Fibroblast of lung (primary cell): ENCODE measurements at regions not wholly inside any gene's neighbourhood (a gene's known extent, or its start where the extent isn't known, plus 50 kb on each side); places are given as distances from the start of the nearest gene placed in this dataset.

Experiments
- DNase-seq, 2 donors: peaks; one replicate each; pipeline versions ENCODE4 v3.0.0 to v3.0.0-alpha.2; 2010; ENCODE audit warnings: low read depth in 2 of 2
- H2AFZ ChIP-seq: 2 replicates; pipeline ENCODE4 v1.5.1; 2012; ENCODE audit warnings: low read length, control low read depth, inconsistent platforms
- H3K27ac ChIP-seq: 2 replicates; pipeline ENCODE4 v1.5.1; 2011; ENCODE audit warnings: low read length, control low read depth; ENCODE audit not compliant: insufficient read depth
- H3K27me3 ChIP-seq: 2 replicates; pipeline ENCODE4 v1.5.1; 2011; ENCODE audit warnings: mild to moderate bottlenecking, low read length; ENCODE audit not compliant: control insufficient read depth, insufficient read depth
- H3K36me3 ChIP-seq: 2 replicates; pipeline ENCODE4 v1.5.1; 2011; ENCODE audit warnings: low read length; ENCODE audit not compliant: control insufficient read depth, insufficient read depth
- H3K4me1 ChIP-seq: 2 replicates; pipeline ENCODE4 v1.5.1; 2011; ENCODE audit warnings: low read length; ENCODE audit not compliant: control insufficient read depth, insufficient read depth; ENCODE audit errors: extremely low read depth
- H3K4me2 ChIP-seq: 2 replicates; pipeline ENCODE4 v1.5.1; 2011; ENCODE audit warnings: low read length, control low read depth; ENCODE audit not compliant: insufficient read depth; ENCODE audit errors: extremely low read depth
- H3K4me3 ChIP-seq, 4 experiments: fragments of 200-600 bp in 1 of 4; sonication (generic) in 1 of 4; replicated peaks in 1 of 4; 2 replicates each; pipeline ENCODE4 v1.5.1; 2011 to 2016; ENCODE audit warnings: low read length in 4 of 4, low read depth in 3 of 4, mild to moderate bottlenecking in 3 of 4, control low read depth in 2 of 4, inconsistent platforms in 1 of 4, mixed read lengths in 1 of 4; ENCODE audit not compliant: insufficient read depth in 1 of 4; ENCODE audit errors: control extremely low read depth in 1 of 4
- H3K79me2 ChIP-seq: 2 replicates; pipeline ENCODE4 v1.5.1; 2012; ENCODE audit warnings: mild to moderate bottlenecking, low read length, inconsistent platforms; ENCODE audit not compliant: control insufficient read depth, insufficient read depth
- H3K9ac ChIP-seq: 2 replicates; pipeline ENCODE4 v1.5.1; 2011; ENCODE audit warnings: mild to moderate bottlenecking, low read length, control low read depth; ENCODE audit not compliant: insufficient read depth
- H3K9me3 ChIP-seq: 2 replicates; pipeline ENCODE4 v1.5.1; 2012; ENCODE audit warnings: low read depth, low read length; ENCODE audit not compliant: control insufficient read depth, insufficient read depth
- H4K20me1 ChIP-seq: 2 replicates; pipeline ENCODE4 v1.5.1; 2011; ENCODE audit warnings: low read length; ENCODE audit not compliant: control insufficient read depth, insufficient read depth; ENCODE audit errors: extremely low read depth
- CTCF ChIP-seq, 2 donors: IDR thresholded peaks in 1 of 2; conservative IDR thresholded peaks in 1 of 2; 1 replicate in 1 of 2; 2 replicates in 1 of 2; pipeline ENCODE4 v1.5.1; 2011 to 2012; ENCODE audit warnings: low read length in 2 of 2, control low read depth in 1 of 2, inconsistent platforms in 1 of 2, low read depth in 1 of 2, mild to moderate bottlenecking in 1 of 2
- EZH2 ChIP-seq: IDR thresholded peaks from 2 replicates; pipeline ENCODE4 v1.5.1; 2012; ENCODE audit warnings: low read length, control low read depth, mild to moderate bottlenecking; ENCODE audit errors: missing control alignments

- Histone ChIP-seq H3K27ac (no peak overlapping the region), H4K20me1 (no peaks in the 10 kb centered on the region), H2AFZ (no peak overlapping the region), H3K4me3 (no peak overlapping the region), H3K4me1 (no peaks in the 10 kb centered on the region), H3K9ac (no peak overlapping the region), H3K9me3 (no peaks in the 10 kb centered on the region), H3K27me3 (no peaks in the 10 kb centered on the region), H3K36me3 (no peaks in the 10 kb centered on the region), H3K79me2 (no peaks in the 10 kb centered on the region), H3K4me2 (no peak overlapping the region)
- TF ChIP-seq CTCF (conservative IDR thresholded peaks at IDR 0.05 in 1 of 2, IDR thresholded peaks at IDR 0.05 in 1 of 2; ENCODE audit: low read depth in 1 of 2, low read length in 2 of 2): no peak
- no peak for TF ChIP-seq EZH2
- DNase-seq: no peak
Measured at GRCh38 chr9:27625751-27626150, 52.5 kb upstream of the C9orf72 start.

- H3K4me3 ChIP-seq: no peak overlapping the region
- H3K9ac ChIP-seq: no peak overlapping the region
- TF ChIP-seq EZH2 (no peak), CTCF (conservative IDR thresholded peaks at IDR 0.05 in 1 of 2, IDR thresholded peaks at IDR 0.05 in 1 of 2; ENCODE audit: low read depth in 1 of 2, low read length in 2 of 2) (no peak)
- no peaks in the 10 kb centered on the region for H4K20me1 ChIP-seq
- H3K79me2 ChIP-seq: no peaks in the 10 kb centered on the region
- no peaks in the 10 kb centered on the region for H3K4me1 ChIP-seq
- DNase-seq: no peak
- H3K36me3 ChIP-seq: no peaks in the 10 kb centered on the region
- H3K27me3 ChIP-seq: no peaks in the 10 kb centered on the region
- no peak overlapping the region for H3K4me2 ChIP-seq
- no peak overlapping the region for H3K27ac ChIP-seq
- H3K9me3 ChIP-seq: no peaks in the 10 kb centered on the region
- no peak overlapping the region for H2AFZ ChIP-seq
Measured at GRCh38 chr9:27626244-27627187, 53.2 kb upstream of the C9orf72 start.

GRCh38 chr9:27627188-27627564, 53.9 kb upstream of the C9orf72 start:
- no peaks in the 10 kb centered on the region for H3K4me1 ChIP-seq
- no peak overlapping the region for H3K9ac ChIP-seq
- no peaks in the 10 kb centered on the region for H4K20me1 ChIP-seq
- no peaks in the 10 kb centered on the region for H3K9me3 ChIP-seq
- no peaks in the 10 kb centered on the region for H3K27me3 ChIP-seq
- no peak for TF ChIP-seq EZH2
- TF ChIP-seq CTCF (conservative IDR thresholded peaks at IDR 0.05 in 1 of 2, IDR thresholded peaks at IDR 0.05 in 1 of 2; ENCODE audit: low read depth in 1 of 2, low read length in 2 of 2): no peak
- no peak overlapping the region for H2AFZ ChIP-seq
- no peak overlapping the region for H3K27ac ChIP-seq
- H3K79me2 ChIP-seq: no peaks in the 10 kb centered on the region
- no peaks in the 10 kb centered on the region for H3K36me3 ChIP-seq
- no peak for DNase-seq
- H3K4me3 ChIP-seq: no peak overlapping the region
- no peak overlapping the region for H3K4me2 ChIP-seq
